Keratinocyte (primary cell): ENCODE measurements at regions not wholly inside any gene's neighbourhood (a gene's known extent, or its start where the extent isn't known, plus 50 kb on each side); places are given as distances from the start of the nearest gene placed in this dataset.
"Not testable (repeated sequence)": the region's sequence is repeated elsewhere in the genome, so short reads cannot be mapped to it uniquely, and the experiment has no call there.

Experiments used
- DNase-seq: peaks from one replicate; pipeline ENCODE4 v3.0.0-alpha.2; 2011; ENCODE audit warnings: low read depth, missing footprints, low spot score
- FAIRE-seq: peaks from 2 replicates; lab custom pipeline; 2011; peaks lifted over from hg19 to GRCh38; lab: Jason Lieb, UNC
- H2AFZ ChIP-seq: 2 replicates; pipeline ENCODE4 v1.6.0; 2012; ENCODE audit warnings: low read length, control low read depth, inconsistent platforms; ENCODE audit not compliant: control insufficient read depth
- H3K27ac ChIP-seq: 2 replicates; pipeline ENCODE4 v1.5.1; 2011; ENCODE audit warnings: low read length; ENCODE audit not compliant: control insufficient read depth, insufficient read depth
- H3K27me3 ChIP-seq: 3 replicates; pipeline ENCODE4 v1.6.0; 2011; ENCODE audit warnings: low read length; ENCODE audit not compliant: control insufficient read depth, insufficient read depth; ENCODE audit errors: extremely low read depth
- H3K36me3 ChIP-seq, 2 experiments: 2 replicates in 1 of 2; 3 replicates in 1 of 2; pipeline ENCODE4 v1.5.1; 2011; ENCODE audit warnings: low read length in 2 of 2, mild to moderate bottlenecking in 1 of 2; ENCODE audit not compliant: control insufficient read depth in 2 of 2, insufficient read depth in 2 of 2; ENCODE audit errors: extremely low read depth in 1 of 2
- H3K4me1 ChIP-seq: 3 replicates; pipeline ENCODE4 v1.5.1; 2011; ENCODE audit warnings: low read length; ENCODE audit not compliant: control insufficient read depth, insufficient read depth; ENCODE audit errors: extremely low read depth
- H3K4me2 ChIP-seq: 3 replicates; pipeline ENCODE4 v1.6.0; 2011; ENCODE audit warnings: low read depth, low read length; ENCODE audit not compliant: control insufficient read depth, insufficient read depth; ENCODE audit errors: extremely low read depth
- H3K4me3 ChIP-seq, 3 experiments: fragments of 200-600 bp in 1 of 3; sonication (generic) in 1 of 3; 2 replicates in 2 of 3; 3 replicates in 1 of 3; pipeline ENCODE4 v1.5.1; 2011 to 2016; ENCODE audit warnings: low read length in 3 of 3, mild to moderate bottlenecking in 3 of 3, control low read depth in 2 of 3, inconsistent platforms in 1 of 3, low read depth in 1 of 3, mixed read lengths in 1 of 3, mixed run types in 1 of 3, moderate library complexity in 1 of 3; ENCODE audit not compliant: control insufficient read depth in 2 of 3, insufficient read depth in 2 of 3; ENCODE audit errors: extremely low read depth in 1 of 3
- H3K79me2 ChIP-seq: 2 replicates; pipeline ENCODE4 v1.6.0; 2012; ENCODE audit warnings: low read length; ENCODE audit not compliant: control insufficient read depth, insufficient read depth
- H3K9ac ChIP-seq: 3 replicates; pipeline ENCODE4 v1.6.0; 2011; ENCODE audit warnings: low read length; ENCODE audit not compliant: control insufficient read depth, insufficient read depth; ENCODE audit errors: extremely low read depth
- H3K9me1 ChIP-seq: 3 replicates; pipeline ENCODE4 v1.6.0; 2011; ENCODE audit warnings: low read length; ENCODE audit not compliant: control insufficient read depth, insufficient read depth; ENCODE audit errors: extremely low read depth
- H3K9me3 ChIP-seq: 2 replicates; pipeline ENCODE4 v1.5.1; 2012; ENCODE audit warnings: low read depth, low read length; ENCODE audit not compliant: control insufficient read depth
- H4K20me1 ChIP-seq: 3 replicates; pipeline ENCODE4 v1.6.0; 2011; ENCODE audit warnings: low read length; ENCODE audit not compliant: control insufficient read depth, insufficient read depth; ENCODE audit errors: extremely low read depth
- EZH2 ChIP-seq: IDR thresholded peaks from one replicate; pipeline ENCODE4 v1.6.1; 2012; ENCODE audit warnings: inconsistent platforms, mild to moderate bottlenecking, low read length, moderate library complexity
- dilution Hi-C: fragments of 300-500 bp; cut with MboI; formaldehyde crosslinking; loops from one replicate; pipeline ENCODE4 v1.7.0; 2020; ENCODE audit warnings: low sequenced_read_pairs; ENCODE audit not compliant: extremely low pct_ligation_motif_present
- TF ChIP-seq, protein P1 (sequence below), 3 experiments: IDR thresholded peaks in 1 of 3; conservative IDR thresholded peaks in 1 of 3; optimal IDR thresholded peaks in 1 of 3; 2 replicates in 2 of 3; 3 replicates in 1 of 3; pipeline versions ENCODE3 to v1.5.1; 2011; ENCODE audit warnings: low read length in 3 of 3, mild to moderate bottlenecking in 3 of 3, moderate library complexity in 2 of 3, control low read depth in 1 of 3, inconsistent platforms in 1 of 3; ENCODE audit not compliant: insufficient read depth in 2 of 3; ENCODE audit errors: extremely low read depth in 1 of 3

DNA sequence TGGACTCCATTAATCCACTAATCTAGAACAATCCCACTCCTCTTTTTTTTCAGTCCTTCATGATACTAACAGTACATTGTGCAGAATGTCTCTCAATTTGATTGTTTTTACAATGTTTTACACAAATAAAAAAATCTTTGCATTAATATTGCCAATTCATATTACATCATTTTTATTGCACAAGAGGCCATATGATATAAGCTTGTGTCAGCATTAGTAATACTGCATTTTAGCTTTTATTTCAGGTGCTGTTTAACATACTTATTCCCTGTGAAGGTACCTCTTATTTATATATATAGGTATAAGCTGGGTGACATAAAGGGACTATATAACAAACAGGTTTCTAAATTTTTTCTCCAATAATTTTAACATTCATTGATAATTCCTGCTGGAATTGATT lies 737.4 kb downstream of the DNAH5 start:
- no peak overlapping the region for H3K4me2 ChIP-seq
- no peak overlapping the region for H3K9ac ChIP-seq
- H3K27me3 ChIP-seq: no peaks in the 10 kb centered on the region
- H3K9me1 ChIP-seq: no peaks in the 10 kb centered on the region
- H3K27ac ChIP-seq: no peak overlapping the region
- dilution Hi-C loops: no loop called here
- TF ChIP-seq, protein P1, sequence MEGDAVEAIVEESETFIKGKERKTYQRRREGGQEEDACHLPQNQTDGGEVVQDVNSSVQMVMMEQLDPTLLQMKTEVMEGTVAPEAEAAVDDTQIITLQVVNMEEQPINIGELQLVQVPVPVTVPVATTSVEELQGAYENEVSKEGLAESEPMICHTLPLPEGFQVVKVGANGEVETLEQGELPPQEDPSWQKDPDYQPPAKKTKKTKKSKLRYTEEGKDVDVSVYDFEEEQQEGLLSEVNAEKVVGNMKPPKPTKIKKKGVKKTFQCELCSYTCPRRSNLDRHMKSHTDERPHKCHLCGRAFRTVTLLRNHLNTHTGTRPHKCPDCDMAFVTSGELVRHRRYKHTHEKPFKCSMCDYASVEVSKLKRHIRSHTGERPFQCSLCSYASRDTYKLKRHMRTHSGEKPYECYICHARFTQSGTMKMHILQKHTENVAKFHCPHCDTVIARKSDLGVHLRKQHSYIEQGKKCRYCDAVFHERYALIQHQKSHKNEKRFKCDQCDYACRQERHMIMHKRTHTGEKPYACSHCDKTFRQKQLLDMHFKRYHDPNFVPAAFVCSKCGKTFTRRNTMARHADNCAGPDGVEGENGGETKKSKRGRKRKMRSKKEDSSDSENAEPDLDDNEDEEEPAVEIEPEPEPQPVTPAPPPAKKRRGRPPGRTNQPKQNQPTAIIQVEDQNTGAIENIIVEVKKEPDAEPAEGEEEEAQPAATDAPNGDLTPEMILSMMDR (optimal IDR thresholded peaks at IDR 0.05 in 1 of 3, IDR thresholded peaks at IDR 0.05 in 1 of 3, conservative IDR thresholded peaks at IDR 0.05 in 1 of 3; ENCODE audit: extremely low read depth in 1 of 3, insufficient read depth in 2 of 3, low read length in 3 of 3): no peak
- no peak for TF ChIP-seq EZH2
- H2AFZ ChIP-seq: no peak overlapping the region
- DNase-seq (no peak), FAIRE-seq (no peak)
- H3K36me3 ChIP-seq: no peaks in the 10 kb centered on the region
- no peaks in the 10 kb centered on the region for H3K9me3 ChIP-seq
- no peak overlapping the region for H3K4me3 ChIP-seq
- H3K79me2 ChIP-seq: no peaks in the 10 kb centered on the region
- H3K4me1 ChIP-seq: no peaks in the 10 kb centered on the region
- H4K20me1 ChIP-seq: no peaks in the 10 kb centered on the region

- H3K27me3 ChIP-seq: no peaks in the 10 kb centered on the region
- H3K9me3 ChIP-seq: no peaks in the 10 kb centered on the region
- TF ChIP-seq, protein P1 (optimal IDR thresholded peaks at IDR 0.05 in 1 of 3, IDR thresholded peaks at IDR 0.05 in 1 of 3, conservative IDR thresholded peaks at IDR 0.05 in 1 of 3; ENCODE audit: extremely low read depth in 1 of 3, insufficient read depth in 2 of 3, low read length in 3 of 3): no peak
- TF ChIP-seq EZH2: no peak
- FAIRE-seq (no peak), DNase-seq (no peak)
- H3K9me1 ChIP-seq: no peaks in the 10 kb centered on the region
- no peaks in the 10 kb centered on the region for H3K4me1 ChIP-seq
- dilution Hi-C loops: no loop called here
- H3K79me2 ChIP-seq: no peaks in the 10 kb centered on the region
- H3K36me3 ChIP-seq: no peaks in the 10 kb centered on the region
- no peak overlapping the region for H3K27ac ChIP-seq
- H3K9ac ChIP-seq: no peak overlapping the region
- H3K4me3 ChIP-seq: no peak overlapping the region
- H3K4me2 ChIP-seq: no peak overlapping the region
- no peaks in the 10 kb centered on the region for H4K20me1 ChIP-seq
- no peak overlapping the region for H2AFZ ChIP-seq
Measured at GRCh38 chr5:13201022-13201421, 743.5 kb downstream of the DNAH5 start.

GRCh38 chr5:13198226-13198625 lies 746.3 kb downstream of the DNAH5 start:
- H3K9me3 ChIP-seq, FAIRE-seq, DNase-seq, H4K20me1 ChIP-seq, H3K4me3 ChIP-seq, H3K27me3 ChIP-seq, H2AFZ ChIP-seq, H3K4me2 ChIP-seq, H3K9me1 ChIP-seq, H3K4me1 ChIP-seq, dilution Hi-C loops, H3K9ac ChIP-seq, H3K36me3 ChIP-seq, H3K79me2 ChIP-seq, H3K27ac ChIP-seq: not testable (repeated sequence)
